K562 (cell line): ENCODE measurements at regions not wholly inside any gene's neighbourhood (a gene's known extent, or its start where the extent isn't known, plus 50 kb on each side); places are given as distances from the start of the nearest gene placed in this dataset.

Source experiments
- CREM ChIP-seq: IDR thresholded peaks from 2 replicates; pipeline ENCODE4 v1.6.1; 2014; ENCODE audit warnings: antibody characterized with exemption, low read depth
- RBM15 ChIP-seq: fragments of 200-400 bp; formaldehyde crosslinking; IDR thresholded peaks from 2 replicates; pipeline ENCODE4 v1.6.1; 2018; ENCODE audit warnings: mild to moderate bottlenecking, low read length, moderate library complexity; ENCODE audit not compliant: insufficient read depth
- SMC3 ChIP-seq: conservative IDR thresholded peaks from 2 replicates; pipeline ENCODE4 v1.6.1; 2011; ENCODE audit warnings: low read depth, low read length, improper control_type of control experiment; ENCODE audit not compliant: insufficient read depth
- SP1 ChIP-seq: sonication (generic); formaldehyde crosslinking; IDR thresholded peaks from 2 replicates; pipeline ENCODE4 v1.8.1; 2022; ENCODE audit warnings: mild to moderate bottlenecking, missing genetic modification reagents
- ZNF695 ChIP-seq: fragments of 450-650 bp; formaldehyde crosslinking; IDR thresholded peaks from 2 replicates; pipeline ENCODE4 v1.4.0; 2020; ENCODE audit warnings: mild to moderate bottlenecking, moderate library complexity
- TF ChIP-seq, protein P1 (sequence below): fragments of 250-450 bp; sonication (Bioruptor Pico); IDR thresholded peaks from 2 replicates; pipeline ENCODE4 v1.5.0; 2020; ENCODE audit warnings: mild to moderate bottlenecking
- TF ChIP-seq, protein P2 (sequence below), 3 experiments: IDR thresholded peaks in 2 of 3; conservative IDR thresholded peaks in 1 of 3; 2 replicates each; pipeline ENCODE4 v1.5.1; 2011 to 2012; ENCODE audit warnings: low read length in 3 of 3, mild to moderate bottlenecking in 3 of 3, control low read depth in 2 of 3, improper control_type of control experiment in 1 of 3, inconsistent platforms in 1 of 3, low read depth in 1 of 3, mixed read lengths in 1 of 3, moderate library complexity in 1 of 3; ENCODE audit not compliant: insufficient read depth in 2 of 3

GRCh38 chr16:80121522-80121909 lies 419.3 kb upstream of the DYNLRB2 start:
- TF ChIP-seq, protein P1, sequence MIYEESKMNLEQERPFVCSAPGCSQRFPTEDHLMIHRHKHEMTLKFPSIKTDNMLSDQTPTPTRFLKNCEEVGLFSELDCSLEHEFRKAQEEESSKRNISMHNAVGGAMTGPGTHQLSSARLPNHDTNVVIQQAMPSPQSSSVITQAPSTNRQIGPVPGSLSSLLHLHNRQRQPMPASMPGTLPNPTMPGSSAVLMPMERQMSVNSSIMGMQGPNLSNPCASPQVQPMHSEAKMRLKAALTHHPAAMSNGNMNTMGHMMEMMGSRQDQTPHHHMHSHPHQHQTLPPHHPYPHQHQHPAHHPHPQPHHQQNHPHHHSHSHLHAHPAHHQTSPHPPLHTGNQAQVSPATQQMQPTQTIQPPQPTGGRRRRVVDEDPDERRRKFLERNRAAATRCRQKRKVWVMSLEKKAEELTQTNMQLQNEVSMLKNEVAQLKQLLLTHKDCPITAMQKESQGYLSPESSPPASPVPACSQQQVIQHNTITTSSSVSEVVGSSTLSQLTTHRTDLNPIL (CRISPR knock-in tag) = no peak
- TF ChIP-seq CREM = no peak
- no peak for TF ChIP-seq SMC3
- no peak for TF ChIP-seq RBM15
- TF ChIP-seq SP1 = no peak
- TF ChIP-seq, protein P2, sequence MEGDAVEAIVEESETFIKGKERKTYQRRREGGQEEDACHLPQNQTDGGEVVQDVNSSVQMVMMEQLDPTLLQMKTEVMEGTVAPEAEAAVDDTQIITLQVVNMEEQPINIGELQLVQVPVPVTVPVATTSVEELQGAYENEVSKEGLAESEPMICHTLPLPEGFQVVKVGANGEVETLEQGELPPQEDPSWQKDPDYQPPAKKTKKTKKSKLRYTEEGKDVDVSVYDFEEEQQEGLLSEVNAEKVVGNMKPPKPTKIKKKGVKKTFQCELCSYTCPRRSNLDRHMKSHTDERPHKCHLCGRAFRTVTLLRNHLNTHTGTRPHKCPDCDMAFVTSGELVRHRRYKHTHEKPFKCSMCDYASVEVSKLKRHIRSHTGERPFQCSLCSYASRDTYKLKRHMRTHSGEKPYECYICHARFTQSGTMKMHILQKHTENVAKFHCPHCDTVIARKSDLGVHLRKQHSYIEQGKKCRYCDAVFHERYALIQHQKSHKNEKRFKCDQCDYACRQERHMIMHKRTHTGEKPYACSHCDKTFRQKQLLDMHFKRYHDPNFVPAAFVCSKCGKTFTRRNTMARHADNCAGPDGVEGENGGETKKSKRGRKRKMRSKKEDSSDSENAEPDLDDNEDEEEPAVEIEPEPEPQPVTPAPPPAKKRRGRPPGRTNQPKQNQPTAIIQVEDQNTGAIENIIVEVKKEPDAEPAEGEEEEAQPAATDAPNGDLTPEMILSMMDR (IDR thresholded peaks at IDR 0.05 in 2 of 3, conservative IDR thresholded peaks at IDR 0.05 in 1 of 3; ENCODE audit: insufficient read depth in 2 of 3, low read depth in 1 of 3, low read length in 3 of 3) = no peak
- no peak for TF ChIP-seq ZNF695
